ENCODE measurements at regions not wholly inside any gene's neighbourhood (a gene's known extent, or its start where the extent isn't known, plus 50 kb on each side); places are given as distances from the start of the nearest gene placed in this dataset.

GRCh38 chr14:98290596-98290995 is 981.4 kb downstream of the BCL11B start:
- TF ChIP-seq POLR2A (IDR thresholded peaks at IDR 0.05; ENCODE audit: extremely low read depth, insufficient read length) (no peak), CTCF (IDR thresholded peaks at IDR 0.05; ENCODE audit: low read depth, low read length) (no peak), MAX (IDR thresholded peaks at IDR 0.05; ENCODE audit: low read depth, low read length) (no peak), MYC (IDR thresholded peaks at IDR 0.05; ENCODE audit: low read depth, low read length) (no peak)

Data from NB4 (cell line).